Keratinocyte (primary cell): ENCODE measurements at regions not wholly inside any gene's neighbourhood (a gene's known extent, or its start where the extent isn't known, plus 50 kb on each side); places are given as distances from the start of the nearest gene placed in this dataset.

ENCODE experiments used
- DNase-seq: peaks from one replicate; pipeline ENCODE4 v3.0.0-alpha.2; 2011; ENCODE audit warnings: low read depth, missing footprints, low spot score
- FAIRE-seq: peaks from 2 replicates; lab custom pipeline; 2011; peaks lifted over from hg19 to GRCh38; lab: Jason Lieb, UNC
- H2AFZ ChIP-seq: 2 replicates; pipeline ENCODE4 v1.6.0; 2012; ENCODE audit warnings: low read length, control low read depth, inconsistent platforms; ENCODE audit not compliant: control insufficient read depth
- H3K27ac ChIP-seq: 2 replicates; pipeline ENCODE4 v1.5.1; 2011; ENCODE audit warnings: low read length; ENCODE audit not compliant: control insufficient read depth, insufficient read depth
- H3K27me3 ChIP-seq: 3 replicates; pipeline ENCODE4 v1.6.0; 2011; ENCODE audit warnings: low read length; ENCODE audit not compliant: control insufficient read depth, insufficient read depth; ENCODE audit errors: extremely low read depth
- H3K36me3 ChIP-seq, 2 experiments: 2 replicates in 1 of 2; 3 replicates in 1 of 2; pipeline ENCODE4 v1.5.1; 2011; ENCODE audit warnings: low read length in 2 of 2, mild to moderate bottlenecking in 1 of 2; ENCODE audit not compliant: control insufficient read depth in 2 of 2, insufficient read depth in 2 of 2; ENCODE audit errors: extremely low read depth in 1 of 2
- H3K4me1 ChIP-seq: 3 replicates; pipeline ENCODE4 v1.5.1; 2011; ENCODE audit warnings: low read length; ENCODE audit not compliant: control insufficient read depth, insufficient read depth; ENCODE audit errors: extremely low read depth
- H3K4me2 ChIP-seq: 3 replicates; pipeline ENCODE4 v1.6.0; 2011; ENCODE audit warnings: low read depth, low read length; ENCODE audit not compliant: control insufficient read depth, insufficient read depth; ENCODE audit errors: extremely low read depth
- H3K4me3 ChIP-seq, 3 experiments: fragments of 200-600 bp in 1 of 3; sonication (generic) in 1 of 3; 2 replicates in 2 of 3; 3 replicates in 1 of 3; pipeline ENCODE4 v1.5.1; 2011 to 2016; ENCODE audit warnings: low read length in 3 of 3, mild to moderate bottlenecking in 3 of 3, control low read depth in 2 of 3, inconsistent platforms in 1 of 3, low read depth in 1 of 3, mixed read lengths in 1 of 3, mixed run types in 1 of 3, moderate library complexity in 1 of 3; ENCODE audit not compliant: control insufficient read depth in 2 of 3, insufficient read depth in 2 of 3; ENCODE audit errors: extremely low read depth in 1 of 3
- H3K79me2 ChIP-seq: 2 replicates; pipeline ENCODE4 v1.6.0; 2012; ENCODE audit warnings: low read length; ENCODE audit not compliant: control insufficient read depth, insufficient read depth
- H3K9ac ChIP-seq: 3 replicates; pipeline ENCODE4 v1.6.0; 2011; ENCODE audit warnings: low read length; ENCODE audit not compliant: control insufficient read depth, insufficient read depth; ENCODE audit errors: extremely low read depth
- H3K9me1 ChIP-seq: 3 replicates; pipeline ENCODE4 v1.6.0; 2011; ENCODE audit warnings: low read length; ENCODE audit not compliant: control insufficient read depth, insufficient read depth; ENCODE audit errors: extremely low read depth
- H3K9me3 ChIP-seq: 2 replicates; pipeline ENCODE4 v1.5.1; 2012; ENCODE audit warnings: low read depth, low read length; ENCODE audit not compliant: control insufficient read depth
- H4K20me1 ChIP-seq: 3 replicates; pipeline ENCODE4 v1.6.0; 2011; ENCODE audit warnings: low read length; ENCODE audit not compliant: control insufficient read depth, insufficient read depth; ENCODE audit errors: extremely low read depth
- EZH2 ChIP-seq: IDR thresholded peaks from one replicate; pipeline ENCODE4 v1.6.1; 2012; ENCODE audit warnings: inconsistent platforms, mild to moderate bottlenecking, low read length, moderate library complexity
- dilution Hi-C: fragments of 300-500 bp; cut with MboI; formaldehyde crosslinking; loops from one replicate; pipeline ENCODE4 v1.7.0; 2020; ENCODE audit warnings: low sequenced_read_pairs; ENCODE audit not compliant: extremely low pct_ligation_motif_present
- TF ChIP-seq, protein P1 (sequence below), 3 experiments: IDR thresholded peaks in 1 of 3; conservative IDR thresholded peaks in 1 of 3; optimal IDR thresholded peaks in 1 of 3; 2 replicates in 2 of 3; 3 replicates in 1 of 3; pipeline versions ENCODE3 to v1.5.1; 2011; ENCODE audit warnings: low read length in 3 of 3, mild to moderate bottlenecking in 3 of 3, moderate library complexity in 2 of 3, control low read depth in 1 of 3, inconsistent platforms in 1 of 3; ENCODE audit not compliant: insufficient read depth in 2 of 3; ENCODE audit errors: extremely low read depth in 1 of 3

DNA sequence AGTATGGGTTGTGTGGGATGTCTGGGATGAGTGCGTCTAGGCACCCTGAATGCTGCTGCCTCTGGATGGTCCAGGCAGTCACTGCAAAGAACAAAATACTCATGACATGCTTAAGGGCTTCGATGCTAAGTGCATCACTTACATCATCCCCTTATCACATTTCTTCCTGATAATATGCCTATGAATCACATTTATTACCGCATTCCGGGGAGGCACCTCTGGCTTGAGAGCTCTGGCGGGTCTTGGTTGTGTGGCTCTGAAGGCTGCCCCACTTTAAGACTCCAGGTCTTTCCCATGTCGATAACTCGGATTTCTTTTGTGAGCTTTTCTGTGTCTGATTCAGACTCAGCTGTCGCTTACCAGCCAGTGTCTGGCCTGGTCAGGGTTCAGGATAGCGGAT, 1126.4 kb downstream of the TBC1D22A start:
- Histone ChIP-seq H3K79me2 (no peaks in the 10 kb centered on the region), H3K4me3 (no peak overlapping the region), H3K27ac (no peak overlapping the region), H4K20me1 (no peaks in the 10 kb centered on the region), H3K4me1 (no peaks in the 10 kb centered on the region), H3K9me3 (no peaks in the 10 kb centered on the region), H2AFZ (no peak overlapping the region), H3K4me2 (no peak overlapping the region), H3K9me1 (no peaks in the 10 kb centered on the region), H3K36me3 (no peaks in the 10 kb centered on the region), H3K9ac (no peak overlapping the region), H3K27me3 (no peaks in the 10 kb centered on the region)
- TF ChIP-seq EZH2, result no peak
- TF ChIP-seq, protein P1, sequence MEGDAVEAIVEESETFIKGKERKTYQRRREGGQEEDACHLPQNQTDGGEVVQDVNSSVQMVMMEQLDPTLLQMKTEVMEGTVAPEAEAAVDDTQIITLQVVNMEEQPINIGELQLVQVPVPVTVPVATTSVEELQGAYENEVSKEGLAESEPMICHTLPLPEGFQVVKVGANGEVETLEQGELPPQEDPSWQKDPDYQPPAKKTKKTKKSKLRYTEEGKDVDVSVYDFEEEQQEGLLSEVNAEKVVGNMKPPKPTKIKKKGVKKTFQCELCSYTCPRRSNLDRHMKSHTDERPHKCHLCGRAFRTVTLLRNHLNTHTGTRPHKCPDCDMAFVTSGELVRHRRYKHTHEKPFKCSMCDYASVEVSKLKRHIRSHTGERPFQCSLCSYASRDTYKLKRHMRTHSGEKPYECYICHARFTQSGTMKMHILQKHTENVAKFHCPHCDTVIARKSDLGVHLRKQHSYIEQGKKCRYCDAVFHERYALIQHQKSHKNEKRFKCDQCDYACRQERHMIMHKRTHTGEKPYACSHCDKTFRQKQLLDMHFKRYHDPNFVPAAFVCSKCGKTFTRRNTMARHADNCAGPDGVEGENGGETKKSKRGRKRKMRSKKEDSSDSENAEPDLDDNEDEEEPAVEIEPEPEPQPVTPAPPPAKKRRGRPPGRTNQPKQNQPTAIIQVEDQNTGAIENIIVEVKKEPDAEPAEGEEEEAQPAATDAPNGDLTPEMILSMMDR (optimal IDR thresholded peaks at IDR 0.05 in 1 of 3, IDR thresholded peaks at IDR 0.05 in 1 of 3, conservative IDR thresholded peaks at IDR 0.05 in 1 of 3; ENCODE audit: extremely low read depth in 1 of 3, insufficient read depth in 2 of 3, low read length in 3 of 3), result no peak
- FAIRE-seq (no peak), DNase-seq (no peak)
- dilution Hi-C loops, result no loop called here

DNA sequence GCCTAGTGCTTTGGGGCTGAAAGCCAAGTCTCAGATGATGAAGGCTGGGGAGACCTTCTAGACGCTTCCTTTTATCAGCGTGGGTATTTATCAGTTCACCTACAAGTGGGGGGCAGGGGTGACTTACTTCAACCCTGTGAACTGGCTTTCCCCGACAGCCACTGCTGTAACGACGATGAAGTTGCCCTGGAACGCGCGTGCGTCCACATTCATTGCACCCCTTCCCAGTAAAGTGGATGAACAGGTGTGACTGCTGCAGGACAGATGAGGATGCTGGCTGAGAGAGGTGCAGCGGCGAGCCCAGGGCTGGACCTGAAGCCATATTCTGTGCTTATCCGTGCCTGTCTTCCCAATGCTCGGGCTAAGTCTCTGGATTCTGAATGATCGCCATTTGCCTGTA, 1122.3 kb downstream of the TBC1D22A start:
- Histone ChIP-seq H3K27ac (no peak overlapping the region), H3K4me3 (no peak overlapping the region), H3K9me3 (no peaks in the 10 kb centered on the region), H3K9ac (no peak overlapping the region), H3K4me2 (no peak overlapping the region), H3K4me1 (no peaks in the 10 kb centered on the region), H3K79me2 (no peaks in the 10 kb centered on the region), H2AFZ (no peak overlapping the region), H3K36me3 (no peaks in the 10 kb centered on the region), H4K20me1 (no peaks in the 10 kb centered on the region), H3K27me3 (no peaks in the 10 kb centered on the region), H3K9me1 (no peaks in the 10 kb centered on the region)
- TF ChIP-seq EZH2, result no peak
- TF ChIP-seq, protein P1 (optimal IDR thresholded peaks at IDR 0.05 in 1 of 3, IDR thresholded peaks at IDR 0.05 in 1 of 3, conservative IDR thresholded peaks at IDR 0.05 in 1 of 3; ENCODE audit: extremely low read depth in 1 of 3, insufficient read depth in 2 of 3, low read length in 3 of 3), result no peak
- FAIRE-seq (no peak), DNase-seq (no peak)
- dilution Hi-C loops, result no loop called here
